K562 (cell line): ENCODE measurements at regions not wholly inside any gene's neighbourhood (a gene's known extent, or its start where the extent isn't known, plus 50 kb on each side); places are given as distances from the start of the nearest gene placed in this dataset.

Experiments
- ATAC-seq: fragments of 200-7000 bp; cut with Tn5 transposase; 3 replicates; pipeline ENCODE4 v1.9.1; 2020; ENCODE audit warnings: moderate library complexity
- BruUV-seq: library from RNA; stranded (reverse); fragments of 400-500 nt; replicated peaks from 2 replicates; lab custom pipeline; 2021; lab: Mats Ljungman, UMichigan
- CTCF ChIA-PET: fragments of 300-600 bp; formaldehyde crosslinking; extraction: SDS; loops from one replicate; lab custom pipeline; 2021; ENCODE audit warnings: low intra/inter-chr PET ratio; lab: Yijun Ruan, JAX
- POLR2A ChIA-PET: fragments of 300-600, 350-650 bp; sonication (Branson Sonifier 250); formaldehyde crosslinking; extraction: SDS; loops from one replicate; lab custom pipeline; 2021; ENCODE audit warnings: antibody characterized with exemption, inconsistent platforms; lab: Yijun Ruan, JAX
- DNase-seq, 4 experiments: peaks; one replicate each; pipeline versions ENCODE4 v3.0.0 to v3.0.0-alpha.2; 2011 to 2018; ENCODE audit warnings: low spot score in 3 of 4, mixed read lengths in 3 of 4; ENCODE audit errors: extremely low read depth in 1 of 4
- FAIRE-seq: peaks from 2 replicates; lab custom pipeline; 2011; peaks lifted over from hg19 to GRCh38; lab: Jason Lieb, UNC
- H2AFZ ChIP-seq: 2 replicates; pipeline ENCODE4 v1.6.0; 2011; ENCODE audit warnings: low read depth, low read length, control low read depth, inconsistent platforms
- H3K27ac ChIP-seq: fragments of 200-600 bp; 3 replicates; pipeline ENCODE4 v1.8.0; 2011; ENCODE audit warnings: low read depth, mild to moderate bottlenecking, control low read depth, inconsistent platforms, low read length, moderate library complexity, mixed read lengths; ENCODE audit errors: extremely low read depth
- H3K27me3 ChIP-seq, 2 experiments: fragments of 300-600 bp in 1 of 2; 2 replicates in 1 of 2; 3 replicates in 1 of 2; pipeline versions ENCODE4 v1.6.0 to v1.8.0; 2011; ENCODE audit warnings: inconsistent platforms in 2 of 2, low read length in 2 of 2, mild to moderate bottlenecking in 1 of 2, mixed read lengths in 1 of 2, moderate library complexity in 1 of 2; ENCODE audit not compliant: control insufficient read depth in 2 of 2, insufficient read depth in 2 of 2
- H3K36me3 ChIP-seq: fragments of 300-600 bp; 3 replicates; pipeline ENCODE4 v1.8.0; 2011; ENCODE audit warnings: mild to moderate bottlenecking, low read length, inconsistent platforms; ENCODE audit not compliant: control insufficient read depth, insufficient read depth
- H3K4me1 ChIP-seq, 2 experiments: fragments of 200-600 bp in 1 of 2; replicated peaks in 1 of 2; 2 replicates in 1 of 2; 3 replicates in 1 of 2; pipeline versions ENCODE4 v1.5.1 to v1.8.0; 2011; ENCODE audit warnings: inconsistent platforms in 2 of 2, low read length in 2 of 2, mild to moderate bottlenecking in 1 of 2, mixed read lengths in 1 of 2, moderate library complexity in 1 of 2; ENCODE audit not compliant: control insufficient read depth in 2 of 2, insufficient read depth in 2 of 2
- H3K4me2 ChIP-seq: 2 replicates; pipeline ENCODE4 v1.6.1; 2011; ENCODE audit warnings: low read length, control low read depth, inconsistent platforms, mixed read lengths; ENCODE audit not compliant: insufficient read depth
- H3K4me3 ChIP-seq: fragments of 200-600 bp; sonication (generic), shearing (Covaris generic); 2 replicates; pipeline ENCODE4 v1.5.1; 2016; ENCODE audit warnings: control low read depth, inconsistent platforms
- H3K79me2 ChIP-seq: fragments of 200-600 bp; 3 replicates; pipeline ENCODE4 v1.8.0; 2011; ENCODE audit warnings: low read length, inconsistent platforms; ENCODE audit not compliant: control insufficient read depth, insufficient read depth
- H3K9ac ChIP-seq, 2 experiments: 2 replicates each; pipeline versions ENCODE4 v1.6.0 to v1.6.1; 2011; ENCODE audit warnings: low read depth in 2 of 2, low read length in 2 of 2, control low read depth in 1 of 2, inconsistent platforms in 1 of 2, mild to moderate bottlenecking in 1 of 2, mixed read lengths in 1 of 2; ENCODE audit not compliant: insufficient read depth in 1 of 2
- H3K9me1 ChIP-seq: one replicate; pipeline ENCODE4 v1.6.0; 2011; ENCODE audit warnings: inconsistent platforms, mild to moderate bottlenecking, low read length, moderate library complexity; ENCODE audit not compliant: control insufficient read depth, insufficient read depth
- H3K9me3 ChIP-seq: replicated peaks from 2 replicates; pipeline ENCODE4 v1.5.1; 2011; ENCODE audit warnings: low read depth, low read length, inconsistent platforms; ENCODE audit not compliant: control insufficient read depth, insufficient read depth
- H4K20me1 ChIP-seq: replicated peaks from 2 replicates; pipeline ENCODE4 v1.6.1; 2011; ENCODE audit warnings: low read length, inconsistent platforms, mixed read lengths; ENCODE audit not compliant: control insufficient read depth, insufficient read depth
- ETV1 ChIP-seq: fragments of 450-650 bp; conservative IDR thresholded peaks from 2 replicates; pipeline ENCODE4 v1.6.1; 2016; ENCODE audit warnings: missing genetic modification characterization, control low read depth, low read depth, missing compliant biosample characterization
- FOXA3 ChIP-seq, 2 experiments: fragments of 450-650 bp in 1 of 2; sonication (generic) in 1 of 2; formaldehyde crosslinking; IDR thresholded peaks in 1 of 2; conservative IDR thresholded peaks in 1 of 2; 2 replicates each; pipeline versions ENCODE4 v1.4.0 to v1.8.0; 2020 to 2022; ENCODE audit warnings: mild to moderate bottlenecking in 2 of 2, missing genetic modification reagents in 1 of 2
- GABPB2 ChIP-seq: fragments of 250-450 bp; sonication (Bioruptor Pico); conservative IDR thresholded peaks from 2 replicates; pipeline ENCODE4 v1.5.1; 2021; ENCODE audit warnings: mild to moderate bottlenecking
- HDAC2 ChIP-seq: fragments of 450-650 bp; IDR thresholded peaks from 2 replicates; pipeline ENCODE4 v1.6.1; 2016; ENCODE audit warnings: mild to moderate bottlenecking
- KDM1A ChIP-seq, 2 experiments: fragments of 450-650 bp; IDR thresholded peaks; 2 replicates each; pipeline ENCODE4 v1.6.1; 2016; ENCODE audit warnings: mild to moderate bottlenecking in 2 of 2
- KLF6 ChIP-seq: fragments of 250-450 bp; sonication (Bioruptor Pico); IDR thresholded peaks from 2 replicates; pipeline ENCODE4 v1.4.0; 2020; ENCODE audit warnings: mild to moderate bottlenecking, moderate library complexity, borderline replicate concordance
- MTA2 ChIP-seq: fragments of 450-650 bp; IDR thresholded peaks from 2 replicates; pipeline ENCODE4 v1.6.1; 2016; ENCODE audit warnings: low read depth
- PHF21A ChIP-seq: fragments of 450-650 bp; IDR thresholded peaks from 2 replicates; pipeline ENCODE4 v1.6.1; 2017; ENCODE audit warnings: low read depth, borderline replicate concordance
- SPI1 ChIP-seq: IDR thresholded peaks from 2 replicates; pipeline ENCODE4 v1.6.1; 2011; ENCODE audit warnings: low read depth, low read length, control low read depth, borderline replicate concordance
- TCF7L2 ChIP-seq: fragments of 150-350 bp; IDR thresholded peaks from 2 replicates; pipeline ENCODE4 v1.6.1; 2016; ENCODE audit warnings: low read depth, mild to moderate bottlenecking, low read length, moderate library complexity
- ZNF444 ChIP-seq: fragments of 250-450 bp; sonication (Bioruptor Pico); IDR thresholded peaks from 2 replicates; pipeline ENCODE4 v1.4.0; 2020; ENCODE audit warnings: mild to moderate bottlenecking, moderate library complexity
- ZNF57 ChIP-seq: fragments of 450-650 bp; formaldehyde crosslinking; IDR thresholded peaks from 2 replicates; pipeline ENCODE4 v1.4.0; 2020; ENCODE audit warnings: mild to moderate bottlenecking, moderate library complexity
- WGBS: fragments of 100-300 bp; shearing (Covaris generic); methylation state at CpG from one replicate; pipeline ENCODE4 v1.1.6; 2016; ENCODE audit warnings: low coverage, mixed read lengths; ENCODE audit not compliant: insufficient coverage; ENCODE audit errors: missing lambda C conversion rate; 5-methylcytosine and 5-hydroxymethylcytosine counted together
- in situ Hi-C: fragments of 300-500 bp; cut with MboI; formaldehyde crosslinking; loops from 4 replicates; pipeline ENCODE4 v1.15.0; 2018; ENCODE audit warnings: inconsistent platforms, mixed read lengths
- intact Hi-C: fragments of 100-400 bp; cut with micrococcal nuclease; formaldehyde crosslinking; loops from 2 replicates; pipeline ENCODE4 v1.14.2; 2022
- TF ChIP-seq, protein P1 (sequence below), 2 experiments: IDR thresholded peaks; 2 replicates each; pipeline ENCODE4 v1.6.1; 2012; ENCODE audit warnings: improper control_type of control experiment in 2 of 2, low read depth in 2 of 2, low read length in 2 of 2, borderline replicate concordance in 1 of 2

DNA sequence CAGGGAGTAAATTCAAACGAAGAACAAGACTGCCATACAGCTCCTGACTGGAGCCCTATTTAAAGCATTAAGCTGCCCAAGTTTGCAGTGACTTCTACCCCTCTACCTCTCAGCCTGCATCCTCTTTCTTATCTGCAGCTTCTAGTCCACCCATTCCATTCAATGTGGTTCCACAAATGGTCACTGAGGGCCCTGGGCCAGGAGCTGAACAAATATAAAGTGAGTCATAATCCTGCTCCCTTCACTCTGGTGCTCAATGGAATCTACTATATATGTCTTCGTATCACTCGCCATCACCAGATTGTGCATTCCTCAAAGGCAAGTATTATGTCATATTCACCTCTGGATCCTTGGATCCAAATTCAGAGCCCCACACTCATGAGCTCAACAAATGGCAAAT is 398.7 kb downstream of the BRINP2 start:
- TF ChIP-seq HDAC2 (no peak), KLF6 (CRISPR knock-in tag) (no peak)
- Histone ChIP-seq H4K20me1 (no peaks in the 10 kb centered on the region), H3K4me3 (no peak overlapping the region), H3K4me1 (no peaks in the 10 kb centered on the region), H3K79me2 (no peaks in the 10 kb centered on the region), H3K9ac (no peak overlapping the region), H3K9me1 (no peaks in the 10 kb centered on the region), H2AFZ (no peak overlapping the region), H3K27me3 (no peaks in the 10 kb centered on the region), H3K4me2 (no peak overlapping the region), H3K27ac (no peak overlapping the region), H3K36me3 (no peaks in the 10 kb centered on the region), H3K9me3 (no peaks in the 10 kb centered on the region)
- 0% methylated on average over 3 of the region's 3 CpGs for WGBS
- in situ Hi-C loops: no loop called here
- FAIRE-seq: no peak
- ChIA-PET POLR2A (no interaction called here), CTCF (no interaction called here)
- DNase-seq: no peak
- intact Hi-C loops: no loop called here
- no TSS peak for BruUV-seq
- ATAC-seq: no peak

DNA sequence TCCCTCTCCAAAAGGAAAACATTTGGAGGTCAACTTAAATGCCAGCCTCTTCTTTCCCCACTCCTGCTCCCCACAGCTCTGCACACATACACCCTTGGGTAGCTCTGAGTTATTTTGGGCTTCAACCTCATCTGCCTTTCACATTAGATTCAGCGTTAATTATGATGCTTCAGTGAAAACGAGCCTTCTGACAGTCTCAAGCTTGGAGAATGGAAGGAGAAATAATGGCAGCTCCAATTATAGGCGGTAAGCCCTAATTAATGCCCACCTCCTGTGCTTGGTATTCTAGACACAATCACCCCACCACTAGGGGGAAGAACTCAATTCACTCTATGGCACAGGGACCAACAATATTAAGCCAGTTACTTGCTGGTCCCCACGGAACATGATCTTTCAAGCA is 397.9 kb downstream of the BRINP2 start:
- Histone ChIP-seq H3K36me3 (no peaks in the 10 kb centered on the region), H3K9me3 (no peaks in the 10 kb centered on the region), H3K4me3 (no peak overlapping the region), H3K27ac (no peak overlapping the region), H3K9me1 (no peaks in the 10 kb centered on the region), H2AFZ (no peak overlapping the region), H3K9ac (no peak overlapping the region), H3K79me2 (no peaks in the 10 kb centered on the region), H3K4me2 (no peak overlapping the region), H3K27me3 (no peaks in the 10 kb centered on the region), H4K20me1 (no peaks in the 10 kb centered on the region), H3K4me1 (no peaks in the 10 kb centered on the region)
- in situ Hi-C loops: no loop called here
- CTCF ChIA-PET: no interaction called here
- BruUV-seq: no TSS peak
- POLR2A ChIA-PET: no interaction called here
- FAIRE-seq (no peak), DNase-seq (no peak), ATAC-seq (no peak)
- 0% methylated on average over 4 of the region's 4 CpGs for WGBS
- intact Hi-C loops: no loop called here
- no peak for TF ChIP-seq GABPB2 (CRISPR knock-in tag)
- no peak for TF ChIP-seq ZNF57
- TF ChIP-seq ETV1: no peak
- no peak for TF ChIP-seq SPI1
- TF ChIP-seq, protein P1, sequence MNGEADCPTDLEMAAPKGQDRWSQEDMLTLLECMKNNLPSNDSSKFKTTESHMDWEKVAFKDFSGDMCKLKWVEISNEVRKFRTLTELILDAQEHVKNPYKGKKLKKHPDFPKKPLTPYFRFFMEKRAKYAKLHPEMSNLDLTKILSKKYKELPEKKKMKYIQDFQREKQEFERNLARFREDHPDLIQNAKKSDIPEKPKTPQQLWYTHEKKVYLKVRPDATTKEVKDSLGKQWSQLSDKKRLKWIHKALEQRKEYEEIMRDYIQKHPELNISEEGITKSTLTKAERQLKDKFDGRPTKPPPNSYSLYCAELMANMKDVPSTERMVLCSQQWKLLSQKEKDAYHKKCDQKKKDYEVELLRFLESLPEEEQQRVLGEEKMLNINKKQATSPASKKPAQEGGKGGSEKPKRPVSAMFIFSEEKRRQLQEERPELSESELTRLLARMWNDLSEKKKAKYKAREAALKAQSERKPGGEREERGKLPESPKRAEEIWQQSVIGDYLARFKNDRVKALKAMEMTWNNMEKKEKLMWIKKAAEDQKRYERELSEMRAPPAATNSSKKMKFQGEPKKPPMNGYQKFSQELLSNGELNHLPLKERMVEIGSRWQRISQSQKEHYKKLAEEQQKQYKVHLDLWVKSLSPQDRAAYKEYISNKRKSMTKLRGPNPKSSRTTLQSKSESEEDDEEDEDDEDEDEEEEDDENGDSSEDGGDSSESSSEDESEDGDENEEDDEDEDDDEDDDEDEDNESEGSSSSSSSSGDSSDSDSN (IDR thresholded peaks at IDR 0.05; ENCODE audit: borderline replicate concordance in 1 of 2, low read depth in 2 of 2, low read length in 2 of 2): no peak
- TF ChIP-seq FOXA3 (CRISPR knock-in tag; conservative IDR thresholded peaks at IDR 0.05 in 1 of 2, IDR thresholded peaks at IDR 0.05 in 1 of 2): no peak
- TF ChIP-seq PHF21A: no peak
- no peak for TF ChIP-seq MTA2
- TF ChIP-seq ZNF444: no peak
- no peak for TF ChIP-seq KDM1A (IDR thresholded peaks at IDR 0.05)
- TF ChIP-seq TCF7L2: no peak
